NCI-H226 (cell line): ENCODE measurements at regions not wholly inside any gene's neighbourhood (a gene's known extent, or its start where the extent isn't known, plus 50 kb on each side); places are given as distances from the start of the nearest gene placed in this dataset.
"Not testable (repeated sequence)": the region's sequence is repeated elsewhere in the genome, so short reads cannot be mapped to it uniquely, and the experiment has no call there.

Experiments
- DNase-seq: peaks from one replicate; pipeline ENCODE4 v3.0.0-alpha.2; 2015

- no peak for DNase-seq
Observed at GRCh38 chr3:115204475-115204874, 57.4 kb upstream of the ZBTB20 start.

DNA sequence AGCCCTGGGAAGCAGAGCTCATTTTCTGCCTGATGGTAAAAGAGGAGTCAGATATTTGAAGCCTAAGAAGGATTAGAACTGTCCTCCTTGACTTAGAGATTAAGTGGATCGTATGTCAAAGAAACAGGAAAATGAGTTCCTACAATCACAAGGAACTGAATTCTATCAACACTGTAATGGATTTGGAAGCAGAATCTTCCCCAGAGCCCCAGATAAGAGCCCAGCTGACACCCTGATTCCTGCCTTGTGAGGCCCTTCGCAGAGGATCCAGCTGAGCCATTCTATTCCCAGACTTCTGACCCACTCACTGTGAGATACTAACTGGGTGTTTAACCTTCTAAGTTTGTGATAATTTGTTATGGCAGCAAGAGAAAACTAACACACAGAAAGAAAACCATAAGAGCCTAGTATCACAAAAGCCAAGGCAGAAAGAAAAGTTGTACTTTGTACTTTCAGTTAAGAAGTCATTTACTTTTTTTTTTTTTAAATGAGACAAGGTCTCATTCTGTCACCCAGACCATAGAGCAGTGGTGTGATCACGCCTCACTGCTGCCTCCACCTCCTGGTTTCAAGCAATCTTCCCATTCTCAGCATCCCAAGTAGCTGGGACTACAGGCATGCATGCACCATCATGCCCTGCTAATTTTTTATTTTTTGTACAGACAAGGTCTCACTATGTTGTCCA is 61.1 kb upstream of the ZBTB20 start:
- no peak for DNase-seq

- DNase-seq = no peak
Observed at GRCh38 chr3:115211810-115212492, 64.9 kb upstream of the ZBTB20 start.

- no peak for DNase-seq
Observed at GRCh38 chr3:115212615-115213014, 65.5 kb upstream of the ZBTB20 start.

- not testable (repeated sequence) for DNase-seq
Observed at GRCh38 chr3:115213052-115213451, 66.0 kb upstream of the ZBTB20 start.

GRCh38 chr3:115217292-115217677 is 70.2 kb upstream of the ZBTB20 start:
- no peak for DNase-seq

DNA sequence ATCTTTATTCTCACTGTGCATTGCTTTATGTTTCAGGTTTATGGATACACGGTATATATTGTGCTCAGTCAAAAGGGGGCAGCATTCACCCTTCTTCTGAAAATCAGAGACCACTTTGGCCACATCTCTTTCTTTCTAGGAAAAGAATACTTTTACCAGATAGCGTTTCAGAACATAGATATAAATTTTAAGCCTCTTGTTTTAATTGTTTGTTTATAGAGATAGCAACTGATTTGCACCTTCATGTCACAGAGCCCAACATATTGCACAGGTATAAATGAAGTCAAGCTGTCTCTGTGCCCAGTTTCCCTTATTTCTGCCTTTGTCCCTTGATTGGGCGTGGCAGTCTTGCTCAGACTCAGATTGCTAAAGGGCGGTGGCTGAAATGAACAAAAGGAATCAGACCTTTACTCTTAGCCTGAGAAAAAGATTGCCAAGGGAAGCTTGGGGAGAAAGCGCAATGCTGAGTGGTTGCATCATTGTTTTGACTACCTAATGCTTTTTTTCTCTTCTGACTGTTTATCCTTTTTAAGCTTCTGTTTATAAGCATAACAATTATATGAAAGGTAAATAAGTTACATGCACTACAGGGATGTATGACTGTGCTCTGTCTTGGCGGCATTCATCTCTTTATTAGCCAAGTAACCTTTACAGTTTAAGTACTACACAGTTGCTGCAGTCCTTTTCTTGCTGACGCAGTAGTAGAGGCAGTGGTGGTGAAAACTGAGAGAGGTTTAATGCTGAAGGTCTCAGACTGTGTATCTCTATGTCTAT is 70.8 kb upstream of the ZBTB20 start:
- DNase-seq = peak; percentile 58

GRCh38 chr3:115218859-115219258 is 71.8 kb upstream of the ZBTB20 start:
- no peak for DNase-seq

GRCh38 chr3:115224687-115225086 is 77.6 kb upstream of the ZBTB20 start:
- no peak for DNase-seq

DNA sequence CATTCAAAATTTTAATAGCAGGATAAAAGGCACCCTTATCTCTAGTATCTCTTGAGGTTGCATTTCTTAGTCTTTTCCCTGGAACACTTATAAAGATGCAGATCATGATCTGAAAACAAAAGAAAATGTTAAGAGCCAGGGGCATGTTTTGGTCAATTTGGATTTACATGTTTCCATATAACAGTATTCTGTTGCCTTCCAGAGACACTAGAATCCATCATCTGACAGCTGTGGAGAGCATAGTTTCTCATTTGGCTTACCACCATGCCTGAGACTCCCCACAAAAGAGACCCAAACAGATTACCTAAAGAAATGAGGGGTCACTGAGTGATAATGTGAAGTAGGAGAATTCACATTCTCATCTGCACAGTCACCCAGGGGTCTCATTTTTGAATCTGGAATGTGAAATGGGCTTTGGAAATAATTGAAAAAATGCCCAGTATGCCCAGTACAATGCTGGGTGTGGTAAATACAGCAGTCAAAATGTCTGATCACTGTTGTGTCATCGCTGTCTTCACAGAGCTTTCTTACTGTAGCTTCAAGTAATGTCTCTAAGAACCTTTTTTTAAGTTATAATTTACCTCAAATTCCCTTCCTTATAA is 79.9 kb upstream of the ZBTB20 start:
- DNase-seq = no peak

DNA sequence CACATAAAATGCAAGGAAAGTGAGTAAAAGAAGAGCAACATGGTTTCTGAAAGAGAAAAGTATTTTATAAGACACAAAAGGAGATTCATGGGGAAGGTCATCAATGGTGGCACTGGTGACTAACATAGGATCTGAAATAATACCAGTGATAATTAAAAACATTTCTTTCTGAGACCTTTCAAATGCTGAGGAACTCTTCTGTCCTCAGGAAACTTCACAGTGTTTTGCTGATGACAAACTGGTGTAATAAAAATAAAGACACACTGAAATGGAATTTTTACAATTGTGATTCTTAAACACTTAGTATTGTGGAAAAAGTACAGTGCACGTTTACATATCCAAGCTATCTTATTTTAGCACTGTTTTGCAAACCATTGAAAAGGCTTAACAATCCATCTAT is 80.4 kb upstream of the ZBTB20 start:
- no peak for DNase-seq

GRCh38 chr3:115228266-115228665 is 81.2 kb upstream of the ZBTB20 start:
- DNase-seq = no peak

GRCh38 chr3:115232167-115232566 is 85.1 kb upstream of the ZBTB20 start:
- no peak for DNase-seq

DNA sequence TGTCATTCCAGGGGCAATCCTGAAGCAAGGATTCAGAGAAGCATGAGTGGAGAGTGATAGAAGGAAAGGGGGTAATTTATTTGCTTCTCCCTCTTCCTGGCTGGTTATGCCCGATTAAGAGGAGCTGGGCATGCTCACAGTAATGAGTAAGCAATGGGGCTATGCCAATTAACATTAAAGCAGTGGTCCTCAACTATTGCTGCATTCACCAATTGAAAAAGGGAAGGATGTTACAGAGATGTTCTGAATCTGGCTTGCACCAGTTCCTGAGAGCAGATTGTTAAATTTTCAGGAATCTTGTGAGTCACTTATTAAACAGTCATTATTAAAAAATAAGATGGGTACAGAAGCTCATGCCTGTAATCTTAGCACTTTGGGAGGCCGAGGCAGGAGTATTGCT is 85.9 kb upstream of the ZBTB20 start:
- DNase-seq = no peak

- DNase-seq = no peak
Observed at GRCh38 chr3:115236496-115236895, 89.4 kb upstream of the ZBTB20 start.

DNA sequence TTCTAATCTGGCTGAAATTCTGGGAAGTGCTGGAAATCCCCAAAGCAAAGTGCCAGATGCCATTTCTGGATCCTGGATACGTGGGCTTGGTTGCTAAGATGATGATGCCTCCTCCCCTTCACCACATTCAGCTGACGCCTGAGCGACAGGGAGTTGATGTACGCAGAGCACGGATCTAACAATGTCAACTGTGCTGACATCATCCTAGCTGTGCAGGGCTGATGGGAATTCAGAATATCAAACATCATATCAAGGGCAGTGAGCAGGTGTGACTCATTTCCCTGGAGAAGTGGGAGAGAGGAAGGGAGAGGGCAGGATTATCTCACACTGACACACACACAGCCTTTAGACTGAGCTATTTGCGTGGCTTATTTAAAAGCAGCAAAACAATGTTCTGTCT is 92.6 kb upstream of the ZBTB20 start:
- DNase-seq = peak; percentile 99

GRCh38 chr3:115244350-115244749 is 97.3 kb upstream of the ZBTB20 start:
- DNase-seq = no peak

- peak; percentile 95 for DNase-seq
Observed at GRCh38 chr3:115245438-115245837, 98.3 kb upstream of the ZBTB20 start.

DNA sequence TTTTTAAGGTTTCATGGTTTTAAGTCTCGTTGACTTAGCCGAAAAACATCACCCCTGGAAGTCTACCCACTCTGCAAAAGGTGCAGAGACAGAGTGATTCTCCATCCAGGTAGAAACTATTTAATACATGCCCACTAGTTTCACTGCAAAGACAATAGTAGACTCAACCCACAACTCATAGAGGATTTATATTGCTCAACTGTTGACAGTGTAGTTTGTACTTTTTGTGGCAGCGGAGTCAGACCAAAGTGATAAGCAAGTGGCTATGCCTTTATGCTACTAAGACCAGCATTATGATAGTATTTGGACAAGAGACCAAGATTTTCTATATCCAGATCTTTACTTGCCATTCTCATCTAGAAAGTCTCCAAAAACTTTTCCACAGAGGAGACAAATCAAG is 98.8 kb upstream of the ZBTB20 start:
- peak; percentile 18 for DNase-seq

- no peak for DNase-seq
Observed at GRCh38 chr3:115246461-115247020, 99.5 kb upstream of the ZBTB20 start.

- no peak for DNase-seq
Observed at GRCh38 chr3:115248274-115248673, 101.2 kb upstream of the ZBTB20 start.

- peak; percentile 29 for DNase-seq
Observed at GRCh38 chr3:115251509-115251908, 104.4 kb upstream of the ZBTB20 start.

DNA sequence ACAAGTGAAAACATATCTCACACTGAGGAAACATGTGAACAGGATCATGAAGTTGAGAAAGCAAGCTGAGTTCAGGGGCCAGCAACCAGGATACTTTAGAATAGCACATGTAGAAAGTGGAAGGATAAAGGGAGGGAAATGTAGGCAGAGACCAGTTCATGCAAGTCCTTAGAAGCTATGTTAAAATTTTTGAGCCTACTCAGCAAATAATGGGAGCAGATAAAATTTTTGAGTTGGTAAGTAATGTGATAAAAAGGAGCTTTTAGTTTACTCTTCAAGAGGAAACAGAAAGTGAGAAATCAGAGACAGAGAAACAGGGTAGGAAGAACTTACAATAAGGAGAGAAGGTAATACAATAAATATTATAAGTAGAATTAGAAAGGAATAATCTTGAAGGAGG is 105.6 kb upstream of the ZBTB20 start:
- DNase-seq = no peak
